ENCODE measurements at regions not wholly inside any gene's neighbourhood (a gene's known extent, or its start where the extent isn't known, plus 50 kb on each side); places are given as distances from the start of the nearest gene placed in this dataset.

DNA sequence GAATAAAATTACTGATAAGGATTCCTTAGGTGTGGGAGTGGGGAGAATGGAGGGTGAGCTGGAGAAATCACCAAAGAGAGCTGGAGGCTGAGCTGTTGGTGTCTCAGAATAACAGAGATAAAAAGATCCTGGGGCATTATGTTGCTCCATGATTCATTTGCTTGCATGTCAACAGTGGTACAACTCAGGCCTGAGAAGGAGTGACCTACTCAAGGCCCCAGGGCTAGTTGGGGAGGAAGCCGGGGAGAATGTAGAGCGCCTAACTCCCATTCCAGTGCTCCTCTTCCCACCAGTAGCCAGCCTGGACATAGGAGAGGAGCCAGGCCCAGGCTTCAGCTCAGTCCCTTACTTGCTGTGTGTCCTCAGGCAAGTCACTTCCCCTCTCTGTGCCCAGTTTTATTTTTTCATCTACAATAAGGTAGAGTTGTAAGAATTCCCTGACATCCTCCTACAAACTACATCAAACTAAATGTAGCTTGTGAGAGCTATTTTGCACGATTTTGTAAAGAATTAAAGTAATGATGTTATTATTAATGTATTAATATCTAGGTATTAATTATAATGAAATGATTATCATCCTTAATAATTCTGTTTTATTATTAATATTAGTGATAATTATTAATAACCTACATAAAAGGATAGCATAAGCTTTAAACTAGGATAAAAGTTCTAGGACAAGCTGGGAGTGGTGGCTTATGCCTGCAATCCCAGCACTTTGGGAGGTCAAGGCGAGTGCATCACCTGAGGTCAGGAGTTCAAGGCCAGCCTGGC is 250.9 kb upstream of the SULF2 start:
- TF ChIP-seq, protein P1, sequence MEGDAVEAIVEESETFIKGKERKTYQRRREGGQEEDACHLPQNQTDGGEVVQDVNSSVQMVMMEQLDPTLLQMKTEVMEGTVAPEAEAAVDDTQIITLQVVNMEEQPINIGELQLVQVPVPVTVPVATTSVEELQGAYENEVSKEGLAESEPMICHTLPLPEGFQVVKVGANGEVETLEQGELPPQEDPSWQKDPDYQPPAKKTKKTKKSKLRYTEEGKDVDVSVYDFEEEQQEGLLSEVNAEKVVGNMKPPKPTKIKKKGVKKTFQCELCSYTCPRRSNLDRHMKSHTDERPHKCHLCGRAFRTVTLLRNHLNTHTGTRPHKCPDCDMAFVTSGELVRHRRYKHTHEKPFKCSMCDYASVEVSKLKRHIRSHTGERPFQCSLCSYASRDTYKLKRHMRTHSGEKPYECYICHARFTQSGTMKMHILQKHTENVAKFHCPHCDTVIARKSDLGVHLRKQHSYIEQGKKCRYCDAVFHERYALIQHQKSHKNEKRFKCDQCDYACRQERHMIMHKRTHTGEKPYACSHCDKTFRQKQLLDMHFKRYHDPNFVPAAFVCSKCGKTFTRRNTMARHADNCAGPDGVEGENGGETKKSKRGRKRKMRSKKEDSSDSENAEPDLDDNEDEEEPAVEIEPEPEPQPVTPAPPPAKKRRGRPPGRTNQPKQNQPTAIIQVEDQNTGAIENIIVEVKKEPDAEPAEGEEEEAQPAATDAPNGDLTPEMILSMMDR (IDR thresholded peaks at IDR 0.05; ENCODE audit: borderline replicate concordance, extremely low read depth, low read length, poor library complexity, severe bottlenecking) = no peak
- no peak for TF ChIP-seq EZH2 (IDR thresholded peaks at IDR 0.05; ENCODE audit: borderline replicate concordance, low read depth, low read length, severe bottlenecking)
